Mesenchymal stem cell (in vitro differentiated cells and primary cell): ENCODE measurements at regions not wholly inside any gene's neighbourhood (a gene's known extent, or its start where the extent isn't known, plus 50 kb on each side); places are given as distances from the start of the nearest gene placed in this dataset.

Experiments used
- DNase-seq: peaks from one replicate; pipeline ENCODE4 v3.0.0-alpha.2; 2013
- H2AFZ ChIP-seq: one replicate; pipeline ENCODE4 v1.6.1; 2013; ENCODE audit warnings: low read depth, mild to moderate bottlenecking, control low read depth, inconsistent platforms, low read length, moderate library complexity
- H2AK5ac ChIP-seq: 2 replicates; pipeline ENCODE4 v1.6.1; 2013; ENCODE audit warnings: low read length, moderate library complexity, mild to moderate bottlenecking, inconsistent platforms; ENCODE audit not compliant: severe bottlenecking
- H2BK120ac ChIP-seq: one replicate; pipeline ENCODE4 v1.6.1; 2013; ENCODE audit warnings: low read depth, mild to moderate bottlenecking, inconsistent platforms, low read length, moderate library complexity
- H2BK12ac ChIP-seq, 2 experiments: one replicate each; pipeline ENCODE4 v1.6.1; 2013; ENCODE audit warnings: inconsistent platforms in 2 of 2, low read length in 2 of 2, mild to moderate bottlenecking in 2 of 2, moderate library complexity in 2 of 2, control low read depth in 1 of 2
- H2BK15ac ChIP-seq: one replicate; pipeline ENCODE4 v1.6.1; 2013; ENCODE audit warnings: mild to moderate bottlenecking, low read depth, inconsistent platforms; ENCODE audit not compliant: poor library complexity, severe bottlenecking
- H2BK5ac ChIP-seq: 2 replicates; pipeline ENCODE4 v1.6.1; 2013; ENCODE audit warnings: low read depth, mild to moderate bottlenecking, low read length, control low read depth, inconsistent platforms; ENCODE audit not compliant: poor library complexity, severe bottlenecking
- H3K14ac ChIP-seq, 2 experiments: one replicate each; pipeline ENCODE4 v1.6.1; 2013; ENCODE audit warnings: inconsistent platforms in 2 of 2, low read length in 2 of 2, control low read depth in 1 of 2, mild to moderate bottlenecking in 1 of 2, moderate library complexity in 1 of 2
- H3K18ac ChIP-seq, 2 experiments: one replicate each; pipeline ENCODE4 v1.6.1; 2013; ENCODE audit warnings: inconsistent platforms in 2 of 2, low read length in 2 of 2, control low read depth in 1 of 2, low read depth in 1 of 2, mild to moderate bottlenecking in 1 of 2
- H3K23ac ChIP-seq, 2 experiments: one replicate each; pipeline ENCODE4 v1.6.1; 2013; ENCODE audit warnings: inconsistent platforms in 2 of 2, low read length in 2 of 2, mild to moderate bottlenecking in 2 of 2, moderate library complexity in 2 of 2, control low read depth in 1 of 2
- H3K27ac ChIP-seq: 2 replicates; pipeline ENCODE4 v1.5.1; 2013; ENCODE audit warnings: mild to moderate bottlenecking, moderate library complexity, low read length, control low read depth, inconsistent platforms; ENCODE audit not compliant: poor library complexity, severe bottlenecking
- H3K27me3 ChIP-seq, 2 experiments: 2 replicates each; pipeline versions ENCODE4 v1.6.1 to v1.7.0; 2013; ENCODE audit warnings: low read length in 2 of 2, mild to moderate bottlenecking in 2 of 2, moderate library complexity in 2 of 2, control low read depth in 1 of 2, inconsistent platforms in 1 of 2; ENCODE audit not compliant: control insufficient read depth in 1 of 2, insufficient read depth in 1 of 2
- H3K36me3 ChIP-seq, 2 experiments: 2 replicates each; pipeline versions ENCODE4 v1.6.1 to v1.7.0; 2013; ENCODE audit warnings: low read length in 2 of 2, control low read depth in 1 of 2, inconsistent platforms in 1 of 2, low read depth in 1 of 2, mild to moderate bottlenecking in 1 of 2; ENCODE audit not compliant: insufficient read depth in 2 of 2, control insufficient read depth in 1 of 2
- H3K4ac ChIP-seq, 2 experiments: one replicate each; pipeline ENCODE4 v1.6.1; 2013; ENCODE audit warnings: inconsistent platforms in 2 of 2, low read length in 2 of 2, mild to moderate bottlenecking in 2 of 2, moderate library complexity in 2 of 2, control low read depth in 1 of 2, low read depth in 1 of 2
- H3K4me1 ChIP-seq: 2 replicates; pipeline ENCODE4 v1.6.1; 2013; ENCODE audit warnings: low read depth, low read length, control low read depth; ENCODE audit not compliant: control insufficient read depth, insufficient read depth
- H3K4me2 ChIP-seq: 2 replicates; pipeline ENCODE4 v1.6.1; 2013; ENCODE audit warnings: low read length, mild to moderate bottlenecking, inconsistent platforms; ENCODE audit not compliant: poor library complexity, severe bottlenecking
- H3K4me3 ChIP-seq, 2 experiments: 2 replicates each; pipeline versions ENCODE4 v1.5.1 to v1.7.0; 2013; ENCODE audit warnings: low read length in 2 of 2, mild to moderate bottlenecking in 2 of 2, control low read depth in 1 of 2, low read depth in 1 of 2; ENCODE audit not compliant: insufficient read depth in 1 of 2
- H3K79me1 ChIP-seq: replicated peaks from 2 replicates; pipeline ENCODE4 v1.6.1; 2013; ENCODE audit warnings: mild to moderate bottlenecking, control low read depth, low read length, inconsistent platforms; ENCODE audit not compliant: poor library complexity, severe bottlenecking
- H3K9ac ChIP-seq: 2 replicates; pipeline ENCODE4 v1.7.0; 2013; ENCODE audit warnings: mild to moderate bottlenecking, low read length, moderate library complexity
- H3K9me3 ChIP-seq: 2 replicates; pipeline ENCODE4 v1.7.0; 2013; ENCODE audit warnings: mild to moderate bottlenecking, low read length; ENCODE audit not compliant: control insufficient read depth
- H4K8ac ChIP-seq: one replicate; pipeline ENCODE4 v1.6.1; 2013; ENCODE audit warnings: inconsistent platforms, mild to moderate bottlenecking, low read length, moderate library complexity
- H4K91ac ChIP-seq: one replicate; pipeline ENCODE4 v1.6.1; 2013; ENCODE audit warnings: mild to moderate bottlenecking, low read length, inconsistent platforms
- WGBS: methylation state at CpG from one replicate; pipeline ENCODE4 v1.1.7; 2013; ENCODE audit warnings: mixed read lengths; 5-methylcytosine and 5-hydroxymethylcytosine counted together

DNA sequence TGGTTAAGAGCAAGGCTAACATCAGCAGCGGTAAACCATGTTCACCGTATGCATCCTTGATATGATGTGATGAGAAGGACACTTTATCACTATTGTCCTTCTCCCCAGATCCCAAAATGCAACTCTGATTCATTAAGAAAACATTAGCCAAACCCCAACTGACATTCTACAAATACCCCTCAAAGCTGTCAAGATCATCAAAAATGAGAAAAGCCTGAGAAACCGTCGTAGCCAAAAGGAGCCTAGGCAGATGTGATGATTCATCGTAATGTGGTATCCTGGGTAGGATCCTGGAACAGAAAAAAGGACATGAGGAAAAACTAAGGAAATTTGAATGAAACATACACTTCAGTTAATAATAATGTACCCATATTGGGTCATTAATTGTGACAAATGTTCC lies 67.3 kb upstream of the ST6GAL2 start:
- H2BK120ac ChIP-seq = no peak overlapping the region
- no peak overlapping the region for H2AFZ ChIP-seq
- H2BK12ac ChIP-seq = no peak overlapping the region
- H3K18ac ChIP-seq = no peak overlapping the region
- no peak overlapping the region for H3K4me3 ChIP-seq
- no peaks in the 10 kb centered on the region for H3K36me3 ChIP-seq
- no peak overlapping the region for H4K8ac ChIP-seq
- no peak overlapping the region for H2BK5ac ChIP-seq
- H2BK15ac ChIP-seq = no peak overlapping the region
- no peaks in the 10 kb centered on the region for H3K27me3 ChIP-seq
- no peak overlapping the region for H3K14ac ChIP-seq
- no peak overlapping the region for H3K9ac ChIP-seq
- no peak overlapping the region for H3K4ac ChIP-seq
- WGBS = 82% methylated on average over 5 of the region's 5 CpGs
- H4K91ac ChIP-seq = no peak overlapping the region
- no peak overlapping the region for H3K27ac ChIP-seq
- no peak for DNase-seq
- no peak overlapping the region for H3K23ac ChIP-seq
- H3K4me1 ChIP-seq = no peaks in the 10 kb centered on the region
- H2AK5ac ChIP-seq = no peak overlapping the region
- H3K9me3 ChIP-seq = no peaks in the 10 kb centered on the region
- no peak overlapping the region for H3K4me2 ChIP-seq
- H3K79me1 ChIP-seq = no peaks in the 10 kb centered on the region

- Histone ChIP-seq H3K4ac (no peak overlapping the region), H2BK120ac (no peak overlapping the region), H4K8ac (no peak overlapping the region), H3K18ac (no peak overlapping the region), H2BK15ac (no peak overlapping the region), H2BK12ac (no peak overlapping the region), H3K4me3 (no peak overlapping the region), H3K9me3 (no peaks in the 10 kb centered on the region), H2AFZ (no peak overlapping the region), H3K23ac (no peak overlapping the region), H3K14ac (no peak overlapping the region), H2AK5ac (no peak overlapping the region), H3K79me1 (no peaks in the 10 kb centered on the region), H3K36me3 (no peaks in the 10 kb centered on the region), H3K9ac (no peak overlapping the region), H3K4me1 (no peaks in the 10 kb centered on the region), H3K27ac (no peak overlapping the region), H4K91ac (no peak overlapping the region), H2BK5ac (no peak overlapping the region), H3K27me3 (no peaks in the 10 kb centered on the region), H3K4me2 (no peak overlapping the region)
- DNase-seq = no peak
- 65% methylated on average over 3 of the region's 5 CpGs for WGBS
Measured at GRCh38 chr2:106953779-106954178, 67.8 kb upstream of the ST6GAL2 start.

DNA sequence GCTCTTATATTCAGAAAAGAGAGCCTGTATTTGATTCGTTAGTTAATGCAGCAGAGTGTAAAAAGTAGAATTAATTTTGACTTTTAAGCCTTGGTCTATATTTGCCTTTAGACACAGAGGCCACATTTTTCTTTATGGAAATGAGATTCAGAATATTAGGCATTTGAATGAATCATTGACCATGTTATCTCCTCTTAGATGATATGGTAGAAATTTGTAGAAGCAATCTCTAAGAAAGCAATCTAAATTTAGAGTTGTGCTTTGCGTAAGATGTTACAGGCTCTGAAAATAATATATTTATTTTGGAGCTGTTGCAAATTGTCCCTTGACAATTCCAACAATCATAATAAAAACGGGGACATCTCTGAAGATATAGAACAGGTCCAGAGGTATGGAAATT lies 68.3 kb upstream of the ST6GAL2 start:
- H2BK15ac ChIP-seq = no peak overlapping the region
- no peak overlapping the region for H3K14ac ChIP-seq
- H3K27me3 ChIP-seq = no peaks in the 10 kb centered on the region
- WGBS = 85% methylated on average over 2 of the region's 3 CpGs
- DNase-seq = no peak
- no peak overlapping the region for H2AK5ac ChIP-seq
- H3K4me1 ChIP-seq = no peaks in the 10 kb centered on the region
- no peak overlapping the region for H2AFZ ChIP-seq
- H3K4me3 ChIP-seq = no peak overlapping the region
- H4K91ac ChIP-seq = no peak overlapping the region
- H3K36me3 ChIP-seq = no peaks in the 10 kb centered on the region
- H3K4me2 ChIP-seq = no peak overlapping the region
- H3K27ac ChIP-seq = no peak overlapping the region
- no peak overlapping the region for H2BK120ac ChIP-seq
- no peak overlapping the region for H2BK5ac ChIP-seq
- no peak overlapping the region for H3K9ac ChIP-seq
- H3K79me1 ChIP-seq = no peaks in the 10 kb centered on the region
- H3K9me3 ChIP-seq = no peaks in the 10 kb centered on the region
- H3K23ac ChIP-seq = no peak overlapping the region
- no peak overlapping the region for H3K18ac ChIP-seq
- no peak overlapping the region for H4K8ac ChIP-seq
- no peak overlapping the region for H2BK12ac ChIP-seq
- no peak overlapping the region for H3K4ac ChIP-seq

DNA sequence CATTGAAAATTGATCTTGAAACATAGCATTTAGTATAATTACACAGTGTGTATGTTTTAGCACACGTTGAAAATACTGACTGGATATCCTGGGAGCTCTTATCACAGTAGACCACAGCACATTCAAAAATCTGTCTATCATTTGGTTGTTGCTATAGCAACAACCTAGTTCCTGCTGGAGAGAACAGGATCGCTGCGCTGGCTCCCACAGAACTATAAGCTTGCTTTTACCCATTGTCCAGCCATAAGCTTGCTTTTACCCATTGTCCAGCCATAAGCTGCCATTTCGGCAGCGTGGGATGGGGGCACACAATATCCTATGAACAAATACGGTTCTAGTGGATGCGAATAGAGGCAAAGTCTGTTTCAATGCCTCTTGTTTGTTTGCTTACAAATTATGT lies 70.4 kb upstream of the ST6GAL2 start:
- 88% methylated on average over 7 of the region's 7 CpGs for WGBS
- Histone ChIP-seq H3K18ac (no peak overlapping the region), H3K79me1 (no peaks in the 10 kb centered on the region), H3K36me3 (no peaks in the 10 kb centered on the region), H2BK15ac (no peak overlapping the region), H2AFZ (no peak overlapping the region), H3K9me3 (no peaks in the 10 kb centered on the region), H3K4ac (no peak overlapping the region), H2AK5ac (peak overlapping the region; percentile 68), H4K8ac (no peak overlapping the region), H3K27ac (peak overlapping the region; percentile 62), H3K27me3 (no peaks in the 10 kb centered on the region), H4K91ac (no peak overlapping the region), H2BK12ac (no peak overlapping the region), H2BK5ac (no peak overlapping the region), H3K14ac (no peak overlapping the region), H3K23ac (no peak overlapping the region), H3K4me1 (no peaks in the 10 kb centered on the region), H3K4me2 (no peak overlapping the region), H3K9ac (no peak overlapping the region), H2BK120ac (no peak overlapping the region), H3K4me3 (no peak overlapping the region)
- DNase-seq = no peak
